Activated CD8-positive, alpha-beta T cell treated with anti-CD3 and anti-CD28 coated beads for 36 hours (primary cell): ENCODE measurements at regions not wholly inside any gene's neighbourhood (a gene's known extent, or its start where the extent isn't known, plus 50 kb on each side); places are given as distances from the start of the nearest gene placed in this dataset.

Source experiments
- ATAC-seq: fragments of 200-7000 bp; cut with Tn5 transposase; one replicate; pipeline ENCODE4 v1.10.0; 2021; ENCODE audit warnings: mild to moderate bottlenecking, moderate library complexity
- CTCF ChIA-PET: fragments of 350-600 bp; sonication (Branson Sonifier 250); formaldehyde crosslinking; loops from one replicate; lab custom pipeline; 2021; ENCODE audit warnings: antibody characterized with exemption; lab: Charles Lee
- POLR2A ChIA-PET: fragments of 350-600 bp; sonication (Branson Sonifier 250); formaldehyde crosslinking; loops from one replicate; lab custom pipeline; 2021; ENCODE audit warnings: antibody characterized with exemption; lab: Charles Lee
- DNase-seq: peaks from one replicate; pipeline ENCODE4 v3.0.0-alpha.2; 2020
- H3K27ac Mint-ChIP-seq: one replicate; pipeline ENCODE4 v1.8.0; 2021; ENCODE audit warnings: mild to moderate bottlenecking, mixed read lengths
- H3K27me3 Mint-ChIP-seq: one replicate; pipeline ENCODE4 v1.8.0; 2021; ENCODE audit warnings: mixed read lengths
- H3K36me3 Mint-ChIP-seq: one replicate; pipeline ENCODE4 v1.8.0; 2021; ENCODE audit warnings: low read depth, mixed read lengths
- H3K4me1 Mint-ChIP-seq: one replicate; pipeline ENCODE4 v1.8.0; 2021; ENCODE audit warnings: low read depth, mixed read lengths
- H3K4me3 Mint-ChIP-seq: one replicate; pipeline ENCODE4 v1.8.0; 2021; ENCODE audit warnings: mild to moderate bottlenecking, moderate library complexity, mixed read lengths
- H3K9me3 Mint-ChIP-seq: one replicate; pipeline ENCODE4 v1.8.0; 2021; ENCODE audit warnings: mixed read lengths
- CTCF ChIP-seq: fragments of 200-600 bp; IDR thresholded peaks from one replicate; pipeline ENCODE4 v1.8.0; 2022; ENCODE audit warnings: antibody characterized with exemption, mild to moderate bottlenecking
- intact Hi-C: fragments of 100-400 bp; cut with micrococcal nuclease; formaldehyde crosslinking; loops from one replicate; pipeline ENCODE4 v1.10.0; 2022

GRCh38 chr20:52081791-52082190, 109.8 kb downstream of the ZFP64 start:
- CTCF ChIA-PET, result interaction anchor here (0.9 to 4.4 kb wide), 6 partner anchors 9 to 1094 kb away, joined by 3 to 25 read pairs (median 6); no protein-coding TSS in a partner anchor
- no peak for TF ChIP-seq CTCF
- H3K27me3 Mint-ChIP-seq, result no peaks in the 10 kb centered on the region
- peaks cover 12% of the 10 kb centered on the region for H3K4me1 Mint-ChIP-seq
- no peak overlapping the region for H3K27ac Mint-ChIP-seq
- intact Hi-C loops, result loop anchor here (2.0 to 10.0 kb wide), 2 partner anchors 281 to 447 kb away; no protein-coding TSS in a partner anchor
- peaks cover 6% of the 10 kb centered on the region for H3K9me3 Mint-ChIP-seq
- H3K36me3 Mint-ChIP-seq, result peaks cover 15% of the 10 kb centered on the region
- POLR2A ChIA-PET, result interaction anchor here (0.6 kb wide), 1 partner anchor 416 kb away, joined by 4 read pairs; no protein-coding TSS in a partner anchor
- H3K4me3 Mint-ChIP-seq, result no peak overlapping the region
- ATAC-seq (no peak), DNase-seq (no peak)

GRCh38 chr20:52081066-52081465, 110.5 kb downstream of the ZFP64 start:
- no peak for ATAC-seq
- Mint-ChIP-seq H3K4me3 (no peak overlapping the region), H3K36me3 (peaks cover 9% of the 10 kb centered on the region), H3K27ac (no peak overlapping the region), H3K4me1 (peaks cover 12% of the 10 kb centered on the region), H3K9me3 (peaks cover 1% of the 10 kb centered on the region), H3K27me3 (no peaks in the 10 kb centered on the region)
- no peak for TF ChIP-seq CTCF
- intact Hi-C loops, result loop anchor here (10.0 kb wide), 1 partner anchor 446 kb away; no protein-coding TSS in a partner anchor
- DNase-seq, result no peak
- POLR2A ChIA-PET, result interaction anchor here (0.6 kb wide), 1 partner anchor 382 kb away, joined by 3 read pairs; no protein-coding TSS in a partner anchor
- CTCF ChIA-PET, result interaction anchor here (1.4 to 4.4 kb wide), 2 partner anchors 9 to 281 kb away, joined by 5 to 25 read pairs; no protein-coding TSS in a partner anchor

GRCh38 chr20:52078289-52078688, 113.3 kb downstream of the ZFP64 start:
- Mint-ChIP-seq H3K36me3 (no peaks in the 10 kb centered on the region), H3K4me3 (no peak overlapping the region), H3K4me1 (peaks cover 9% of the 10 kb centered on the region), H3K27me3 (no peaks in the 10 kb centered on the region), H3K9me3 (no peaks in the 10 kb centered on the region), H3K27ac (no peak overlapping the region)
- no peak for TF ChIP-seq CTCF
- POLR2A ChIA-PET, result no interaction called here
- CTCF ChIA-PET, result interaction anchor here (0.8 kb wide), 1 partner anchor 25 kb away, joined by 3 read pairs; no protein-coding TSS in a partner anchor
- DNase-seq (no peak), ATAC-seq (no peak)
- intact Hi-C loops, result no loop called here

GRCh38 chr20:52076164-52076563, 115.4 kb downstream of the ZFP64 start:
- H3K27me3 Mint-ChIP-seq, result no peaks in the 10 kb centered on the region
- ChIA-PET CTCF (no interaction called here), POLR2A (no interaction called here)
- no peaks in the 10 kb centered on the region for H3K4me1 Mint-ChIP-seq
- H3K4me3 Mint-ChIP-seq, result no peak overlapping the region
- ATAC-seq (no peak), DNase-seq (no peak)
- H3K36me3 Mint-ChIP-seq, result no peaks in the 10 kb centered on the region
- no peaks in the 10 kb centered on the region for H3K9me3 Mint-ChIP-seq
- TF ChIP-seq CTCF, result no peak
- intact Hi-C loops, result no loop called here
- no peak overlapping the region for H3K27ac Mint-ChIP-seq

- H3K9me3 Mint-ChIP-seq, result no peaks in the 10 kb centered on the region
- intact Hi-C loops, result no loop called here
These were observed 116.2 kb downstream of the ZFP64 start for GRCh38 chr20:52075400-52075799.

More at GRCh38 chr20:52075400-52075799, 116.2 kb downstream of the ZFP64 start:
- H3K4me1 Mint-ChIP-seq, result no peaks in the 10 kb centered on the region
- H3K4me3 Mint-ChIP-seq, result no peak overlapping the region
- H3K27me3 Mint-ChIP-seq, result no peaks in the 10 kb centered on the region
- H3K36me3 Mint-ChIP-seq, result peaks cover 3% of the 10 kb centered on the region
- no peak for DNase-seq
- H3K27ac Mint-ChIP-seq, result no peak overlapping the region
- ChIA-PET CTCF (interaction anchor here (1.2 kb wide), 1 partner anchor 8 kb away, joined by 3 read pairs; no protein-coding TSS in a partner anchor), POLR2A (interaction anchor here (0.6 kb wide), 1 partner anchor 422 kb away, joined by 3 read pairs; no protein-coding TSS in a partner anchor)
- no peak for TF ChIP-seq CTCF
- no peak for ATAC-seq
